ENCODE measurements at regions not wholly inside any gene's neighbourhood (a gene's known extent, or its start where the extent isn't known, plus 50 kb on each side); places are given as distances from the start of the nearest gene placed in this dataset.

DNA sequence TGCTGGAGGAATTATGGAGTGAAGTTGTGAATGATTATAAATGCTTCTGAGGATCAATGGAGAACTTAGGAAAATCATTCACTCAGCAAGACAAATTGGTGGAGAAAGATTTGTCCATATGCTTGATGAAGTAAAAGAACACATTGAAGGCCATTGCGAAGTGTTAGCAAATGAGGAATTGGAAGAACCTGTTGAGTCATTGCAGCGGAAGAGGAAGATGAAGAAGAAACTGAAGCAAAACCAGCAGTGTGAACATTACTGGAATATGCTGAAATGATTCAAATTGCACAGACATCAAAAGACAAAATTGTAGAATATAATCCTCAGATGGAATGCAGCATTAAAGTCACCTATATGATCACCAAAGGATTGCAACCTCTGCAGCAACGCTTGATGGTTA, 168.1 kb downstream of the ADAMTS15 start:
- DNase-seq, result no peak

GRCh38 chr11:130617001-130617400, 168.6 kb downstream of the ADAMTS15 start:
- no peak for DNase-seq

DNA sequence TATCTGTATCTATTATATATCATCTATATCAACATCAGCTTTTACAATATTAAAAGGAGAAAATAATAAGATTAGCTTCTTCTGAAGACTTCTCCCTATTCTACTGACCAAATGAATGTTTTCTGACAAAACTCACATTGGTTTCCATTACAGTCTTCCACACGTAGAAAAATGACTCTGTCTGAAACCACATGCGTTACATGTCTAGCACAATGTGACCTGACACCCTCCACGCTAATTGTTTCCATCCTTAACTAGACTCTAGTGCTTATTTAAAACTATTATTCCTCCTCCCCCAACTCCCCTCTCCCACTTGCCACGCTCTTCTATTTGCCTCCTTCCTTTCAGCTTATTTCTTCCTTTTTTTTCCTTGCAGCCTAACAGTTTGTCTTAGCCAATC, 172.1 kb downstream of the ADAMTS15 start:
- DNase-seq, result no peak

DNA sequence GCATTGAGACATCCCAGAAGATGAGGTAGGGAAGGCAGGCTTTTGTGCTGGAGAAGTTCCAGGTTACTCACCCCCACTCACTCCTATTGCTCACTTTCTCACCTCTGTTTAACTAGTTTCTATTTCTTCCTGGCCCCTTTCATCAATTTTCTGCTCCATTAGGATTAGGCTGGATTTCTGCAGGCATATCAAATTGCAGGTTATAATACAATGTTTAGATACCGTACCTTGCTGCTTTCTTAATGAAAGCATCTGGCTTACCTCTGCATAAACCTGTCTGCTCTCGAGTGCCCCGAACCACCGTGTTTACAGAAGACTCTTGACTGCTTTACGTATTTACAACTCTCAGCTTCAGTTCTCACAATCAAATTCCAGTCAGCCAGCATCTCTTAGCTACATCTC, 173.7 kb downstream of the ADAMTS15 start:
- DNase-seq, result no peak

DNA sequence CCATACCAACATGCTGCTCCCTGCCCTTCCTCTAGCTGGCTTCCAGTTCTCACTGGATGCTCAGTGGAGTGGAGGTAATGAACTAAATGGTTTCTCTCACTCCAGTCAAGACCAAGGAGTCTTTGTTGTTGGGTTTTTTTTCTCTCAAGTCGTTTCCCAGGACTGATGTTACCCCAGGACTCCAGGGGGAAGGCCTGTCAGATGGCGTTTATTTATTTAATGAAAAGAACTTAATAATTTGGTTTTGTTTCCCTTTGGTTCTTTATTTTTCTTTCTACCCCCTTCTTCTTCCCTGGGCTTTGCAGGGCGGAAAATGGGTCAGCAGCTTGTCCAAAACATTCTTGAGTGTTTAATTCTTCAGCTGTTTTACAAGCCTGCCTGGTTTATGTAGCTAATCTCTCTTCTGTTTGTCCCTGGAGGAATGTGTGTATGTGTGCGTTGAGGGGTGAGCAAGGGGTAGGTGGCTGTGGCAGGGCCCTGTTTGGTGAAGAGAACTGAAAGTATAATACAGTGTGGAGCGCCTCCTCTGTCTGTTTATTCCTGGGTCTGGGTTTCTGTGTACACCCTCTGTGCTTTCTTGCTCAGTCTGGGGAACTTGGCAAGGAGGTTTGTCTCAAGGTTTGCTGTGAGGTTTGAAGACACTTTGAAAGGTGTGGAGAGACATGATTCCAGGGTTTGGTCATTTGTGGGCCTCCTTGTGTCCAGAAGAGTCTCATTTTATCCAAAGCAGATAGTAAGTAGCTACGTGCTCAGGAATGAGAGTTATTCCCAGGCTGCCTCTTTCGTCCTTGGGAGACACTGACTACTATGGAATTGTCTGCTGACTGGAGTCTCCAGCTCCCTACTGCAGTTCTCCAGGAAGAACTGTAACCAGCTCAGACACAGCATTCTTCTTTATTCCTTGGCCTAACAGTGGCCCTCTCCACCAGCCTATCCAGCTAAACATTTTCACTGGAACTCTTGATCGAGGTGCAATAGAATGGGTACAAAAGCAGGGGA, 175.5 kb downstream of the ADAMTS15 start:
- DNase-seq, result peak; percentile 73

- DNase-seq, result no peak
These were observed 176.6 kb downstream of the ADAMTS15 start for GRCh38 chr11:130624971-130625544.

- DNase-seq, result no peak
These were observed 177.3 kb downstream of the ADAMTS15 start for GRCh38 chr11:130625578-130626306.

GRCh38 chr11:130629039-130629438, 180.6 kb downstream of the ADAMTS15 start:
- DNase-seq, result no peak

DNA sequence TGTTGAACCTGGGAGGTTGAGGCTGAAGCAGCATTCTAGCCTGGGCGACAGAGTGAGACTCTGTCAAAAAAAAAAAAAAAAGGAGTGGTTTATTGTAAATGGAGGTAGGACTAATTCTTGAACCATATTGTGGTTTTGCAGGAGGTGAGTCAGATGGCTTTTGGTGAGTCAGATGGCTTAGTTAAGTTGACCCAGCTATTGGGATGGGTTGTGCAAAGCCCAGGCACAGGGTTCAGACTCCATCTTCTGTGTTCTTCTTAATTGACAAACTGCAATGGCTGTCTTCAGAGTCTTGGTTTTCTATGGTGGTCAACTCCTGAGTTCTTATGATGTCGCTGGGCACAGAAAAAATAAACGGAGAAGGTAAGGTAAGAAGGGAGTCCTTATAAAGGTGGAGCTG, 182.7 kb downstream of the ADAMTS15 start:
- peak; percentile 93 for DNase-seq

DNA sequence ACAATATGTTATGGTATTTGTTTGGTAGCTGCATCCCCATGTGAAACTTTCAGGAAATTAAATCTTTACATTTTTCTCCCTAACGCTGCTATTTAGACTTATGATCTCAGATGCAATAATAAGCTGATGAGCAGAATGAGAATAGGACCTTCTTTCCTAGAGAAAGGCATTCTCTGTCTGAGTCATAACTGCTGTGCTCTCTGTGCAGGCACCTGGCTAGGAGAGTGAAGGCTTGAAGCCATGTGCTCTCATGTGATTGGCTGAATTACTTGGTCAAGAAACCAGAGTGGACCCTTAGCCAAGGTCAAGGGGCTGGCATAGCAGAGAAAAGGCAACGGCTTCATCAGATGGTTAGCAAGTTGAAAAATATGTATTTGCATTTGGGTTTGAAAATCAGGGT, 185.0 kb downstream of the ADAMTS15 start:
- DNase-seq, result peak; percentile 31

- DNase-seq, result no peak
These were observed 185.7 kb downstream of the ADAMTS15 start for GRCh38 chr11:130634186-130634585.

- DNase-seq, result peak; percentile 80
These were observed 186.6 kb downstream of the ADAMTS15 start for GRCh38 chr11:130634961-130635473.

DNA sequence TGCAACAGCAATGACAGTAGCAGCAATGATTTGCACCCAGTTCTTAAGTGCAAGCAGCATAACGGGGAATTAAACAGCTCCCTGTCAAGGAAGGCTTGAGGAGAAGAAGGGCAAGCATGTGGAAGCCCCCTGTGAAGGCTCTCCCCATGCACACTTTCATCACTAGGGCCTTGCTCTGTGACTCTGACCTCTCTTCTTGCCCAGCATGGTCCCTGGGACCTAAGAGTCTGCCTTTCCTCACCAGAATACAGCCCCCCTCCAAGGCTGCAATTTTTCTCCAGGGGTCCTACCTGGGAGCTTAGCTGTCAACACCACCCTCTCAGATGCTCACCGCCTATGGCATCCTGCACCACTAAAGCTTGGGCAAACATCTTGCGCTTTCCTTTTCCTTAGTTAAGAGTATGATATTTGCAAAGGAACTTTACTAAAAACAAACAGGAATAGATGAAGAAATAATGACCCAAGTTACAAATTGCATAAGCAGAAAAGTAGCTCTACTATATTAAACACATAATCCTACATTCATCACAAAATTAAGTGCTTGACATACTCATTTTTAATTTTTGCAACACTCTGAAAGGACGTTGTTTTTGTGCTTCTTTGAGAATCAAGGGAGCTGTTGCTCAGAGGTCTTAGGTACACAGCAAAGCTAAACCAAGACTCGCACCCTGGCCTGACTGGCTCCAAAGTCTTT, 187.6 kb downstream of the ADAMTS15 start:
- no peak for DNase-seq

GRCh38 chr11:130636722-130637464, 188.4 kb downstream of the ADAMTS15 start:
- DNase-seq, result peak; percentile 86

- no peak for DNase-seq
These were observed 189.1 kb downstream of the ADAMTS15 start for GRCh38 chr11:130637566-130637965.

DNA sequence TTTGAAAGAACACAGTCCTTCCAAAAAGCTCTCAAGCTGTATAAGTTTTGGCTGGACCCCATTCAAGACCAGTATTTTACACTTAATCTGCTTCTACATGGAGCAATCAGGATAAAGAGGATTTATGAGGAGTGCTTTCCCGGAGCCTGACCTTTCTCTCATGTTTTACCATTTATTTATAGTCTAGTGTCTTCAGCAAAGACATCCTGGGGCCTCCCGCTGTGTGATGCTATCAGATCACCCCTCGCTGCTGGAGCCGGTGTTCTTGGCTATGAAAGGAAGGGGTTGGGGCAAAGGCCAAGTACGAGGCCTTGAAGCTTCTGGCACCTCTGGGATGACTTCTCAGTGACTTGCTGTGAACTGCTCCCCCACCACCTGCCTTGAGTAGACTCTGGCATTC, 189.6 kb downstream of the ADAMTS15 start:
- no peak for DNase-seq

- no peak for DNase-seq
These were observed 190.2 kb downstream of the ADAMTS15 start for GRCh38 chr11:130638624-130639023.

- no peak for DNase-seq
These were observed 190.9 kb downstream of the ADAMTS15 start for GRCh38 chr11:130639369-130639768.

GRCh38 chr11:130640526-130640925, 192.1 kb downstream of the ADAMTS15 start:
- DNase-seq, result no peak

- DNase-seq, result no peak
These were observed 193.4 kb downstream of the ADAMTS15 start for GRCh38 chr11:130641876-130642275.

- no peak for DNase-seq
These were observed 194.5 kb downstream of the ADAMTS15 start for GRCh38 chr11:130642994-130643393.

GRCh38 chr11:130644187-130644586, 195.7 kb downstream of the ADAMTS15 start:
- no peak for DNase-seq
